ENCODE measurements at regions not wholly inside any gene's neighbourhood (a gene's known extent, or its start where the extent isn't known, plus 50 kb on each side); places are given as distances from the start of the nearest gene placed in this dataset. TPM values are rescaled to one million over a fixed set of nuclear protein-coding genes. Genes with fewer than 3 reads are reported as not detected.
"Not testable (repeated sequence)": the region's sequence is repeated elsewhere in the genome, so short reads cannot be mapped to it uniquely, and the experiment has no call there.

GRCh38 chr6:27190126-27190525 is 57.4 kb upstream of the PRSS16 start:
- Histone ChIP-seq H3K36me3 (no peaks in the 10 kb centered on the region), H3K9me3 (no peaks in the 10 kb centered on the region), H3K4me1 (no peaks in the 10 kb centered on the region), H3K27ac (no peak overlapping the region), H3K4me3 (no peak overlapping the region), H3K27me3 (no peaks in the 10 kb centered on the region)
- TF ChIP-seq POLR2AphosphoS5 (IDR thresholded peaks at IDR 0.05; ENCODE audit: insufficient read depth in 1 of 2, low read depth in 1 of 2) (no peak), POLR2A (IDR thresholded peaks at IDR 0.05) (no peak)
- TF ChIP-seq, protein P1, sequence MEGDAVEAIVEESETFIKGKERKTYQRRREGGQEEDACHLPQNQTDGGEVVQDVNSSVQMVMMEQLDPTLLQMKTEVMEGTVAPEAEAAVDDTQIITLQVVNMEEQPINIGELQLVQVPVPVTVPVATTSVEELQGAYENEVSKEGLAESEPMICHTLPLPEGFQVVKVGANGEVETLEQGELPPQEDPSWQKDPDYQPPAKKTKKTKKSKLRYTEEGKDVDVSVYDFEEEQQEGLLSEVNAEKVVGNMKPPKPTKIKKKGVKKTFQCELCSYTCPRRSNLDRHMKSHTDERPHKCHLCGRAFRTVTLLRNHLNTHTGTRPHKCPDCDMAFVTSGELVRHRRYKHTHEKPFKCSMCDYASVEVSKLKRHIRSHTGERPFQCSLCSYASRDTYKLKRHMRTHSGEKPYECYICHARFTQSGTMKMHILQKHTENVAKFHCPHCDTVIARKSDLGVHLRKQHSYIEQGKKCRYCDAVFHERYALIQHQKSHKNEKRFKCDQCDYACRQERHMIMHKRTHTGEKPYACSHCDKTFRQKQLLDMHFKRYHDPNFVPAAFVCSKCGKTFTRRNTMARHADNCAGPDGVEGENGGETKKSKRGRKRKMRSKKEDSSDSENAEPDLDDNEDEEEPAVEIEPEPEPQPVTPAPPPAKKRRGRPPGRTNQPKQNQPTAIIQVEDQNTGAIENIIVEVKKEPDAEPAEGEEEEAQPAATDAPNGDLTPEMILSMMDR (IDR thresholded peaks at IDR 0.05) = no peak
- intact Hi-C loops (cut with DNase I) = no loop called here
- DNase-seq (ENCODE audit: extremely low spot score in 2 of 2) = no peak

DNA sequence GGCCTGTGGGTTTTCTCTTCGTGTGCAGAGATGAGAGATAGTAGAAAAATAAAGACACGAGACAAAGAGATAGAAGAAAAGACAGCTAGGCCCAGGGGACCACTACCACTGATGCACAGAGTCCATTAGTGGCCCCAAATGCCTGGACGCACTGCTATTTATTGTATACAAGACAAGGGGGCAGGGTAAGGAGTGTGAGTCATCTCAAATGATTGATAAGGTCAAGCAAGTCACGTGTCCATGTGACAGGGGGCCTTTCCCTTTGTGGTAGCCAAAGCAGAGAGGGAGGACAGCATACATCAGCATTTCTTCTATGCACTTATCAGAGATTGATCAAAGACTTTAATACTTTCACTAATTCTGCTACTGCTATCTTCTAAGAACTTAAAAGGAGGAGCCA is 53.0 kb upstream of the PRSS16 start:
- intact Hi-C loops (cut with DNase I); DNase-seq (ENCODE audit: extremely low spot score in 2 of 2); H3K9me3 ChIP-seq; H3K27me3 ChIP-seq; H3K27ac ChIP-seq; H3K4me3 ChIP-seq; H3K36me3 ChIP-seq; H3K4me1 ChIP-seq: not testable (repeated sequence)

- H3K4me1 ChIP-seq; H3K27ac ChIP-seq; H3K4me3 ChIP-seq; H3K27me3 ChIP-seq; intact Hi-C loops (cut with DNase I); DNase-seq (ENCODE audit: extremely low spot score in 2 of 2); H3K36me3 ChIP-seq; H3K9me3 ChIP-seq: not testable (repeated sequence)
Measured at GRCh38 chr6:27195547-27195946, 52.0 kb upstream of the PRSS16 start.

Small RNAs in the stretch of these regions (microRNA-seq; reads per million reads assigned to microRNA genes)
- gene MIR3143 (ENCODE audit: borderline number of aligned reads, borderline replicate concordance) = not detected

Small RNAs in the stretch of these regions (small RNA-seq; reads per million reads assigned to genes)
- gene MIR3143 (not detected), gene RNU2-62P (not detected)
